Cardiac fibroblast (primary cell): ENCODE measurements at regions not wholly inside any gene's neighbourhood (a gene's known extent, or its start where the extent isn't known, plus 50 kb on each side); places are given as distances from the start of the nearest gene placed in this dataset.
A peak's percentile ranks its signal among the peaks of the same experiment; 100 is the strongest.

Experiments used
- DNase-seq, 2 donors: peaks; one replicate each; pipeline versions ENCODE4 v3.0.0 to v3.0.0-alpha.2; 2010; ENCODE audit warnings: low read depth in 2 of 2
- H3K4me3 ChIP-seq, 2 donors: replicated peaks in 1 of 2; 1 replicate in 1 of 2; 2 replicates in 1 of 2; pipeline ENCODE4 v1.5.1; 2011; ENCODE audit warnings: low read depth in 2 of 2, low read length in 2 of 2, mild to moderate bottlenecking in 2 of 2, moderate library complexity in 1 of 2
- CTCF ChIP-seq: IDR thresholded peaks from one replicate; pipeline ENCODE4 v1.5.1; 2011; ENCODE audit warnings: low read depth, mild to moderate bottlenecking, low read length, inconsistent platforms

- DNase-seq = peak in 1 of 2 donors; percentile 0
- no peak overlapping the region for H3K4me3 ChIP-seq
- TF ChIP-seq CTCF = no peak
Observed at GRCh38 chrX:11836284-11836683, 78.2 kb downstream of the MSL3 start.

- no peak for TF ChIP-seq CTCF
- no peak overlapping the region for H3K4me3 ChIP-seq
- DNase-seq = no peak
Observed at GRCh38 chrX:11837437-11837836, 79.4 kb downstream of the MSL3 start.

GRCh38 chrX:11864171-11864570 is 106.1 kb downstream of the MSL3 start:
- H3K4me3 ChIP-seq = no peak overlapping the region
- no peak for DNase-seq
- no peak for TF ChIP-seq CTCF

GRCh38 chrX:11867610-11868345 is 109.7 kb downstream of the MSL3 start:
- TF ChIP-seq CTCF = no peak
- no peak overlapping the region for H3K4me3 ChIP-seq
- no peak for DNase-seq

GRCh38 chrX:11870789-11871188 is 112.8 kb downstream of the MSL3 start:
- no peak overlapping the region for H3K4me3 ChIP-seq
- no peak for TF ChIP-seq CTCF
- no peak for DNase-seq

- TF ChIP-seq CTCF = no peak
Observed at GRCh38 chrX:11881485-11882170, 123.6 kb downstream of the MSL3 start.

GRCh38 chrX:11886745-11887144 is 128.7 kb downstream of the MSL3 start:
- peak; percentile 29 to 84 for DNase-seq
- H3K4me3 ChIP-seq = no peak overlapping the region
- no peak for TF ChIP-seq CTCF

More at GRCh38 chrX:11881485-11882170, 123.6 kb downstream of the MSL3 start:
- H3K4me3 ChIP-seq = no peak overlapping the region
- DNase-seq = no peak
